GM19395 (cell line): ENCODE measurements at regions not wholly inside any gene's neighbourhood (a gene's known extent, or its start where the extent isn't known, plus 50 kb on each side); places are given as distances from the start of the nearest gene placed in this dataset.

Experiments used
- ATAC-seq: cut with Tn5 transposase; IDR thresholded peaks from one replicate; pipeline ENCODE4 v1.9.1; 2021; ENCODE audit warnings: mild to moderate bottlenecking, moderate library complexity; ENCODE audit not compliant: unreplicated experiment

DNA sequence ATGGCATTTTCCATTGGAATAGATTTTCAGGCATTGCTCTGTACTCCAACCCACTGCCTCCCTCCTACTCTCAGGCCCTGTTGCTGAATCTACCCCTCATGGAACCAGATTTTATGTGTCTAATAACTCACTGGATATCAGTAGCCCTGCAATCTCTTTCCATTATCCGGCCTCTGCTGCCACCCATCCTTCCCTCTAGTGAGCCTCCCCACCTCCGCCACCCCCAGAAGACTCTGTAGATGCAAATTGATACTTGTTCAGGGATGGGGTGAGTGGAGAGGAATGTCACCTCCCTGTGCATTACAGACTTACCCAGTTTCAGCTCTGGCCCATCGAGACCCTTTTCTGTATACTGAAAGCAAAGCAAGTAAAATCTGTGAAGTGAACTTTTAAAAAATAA, 52.3 kb upstream of the PHYHIPL start:
- ATAC-seq = no peak

DNA sequence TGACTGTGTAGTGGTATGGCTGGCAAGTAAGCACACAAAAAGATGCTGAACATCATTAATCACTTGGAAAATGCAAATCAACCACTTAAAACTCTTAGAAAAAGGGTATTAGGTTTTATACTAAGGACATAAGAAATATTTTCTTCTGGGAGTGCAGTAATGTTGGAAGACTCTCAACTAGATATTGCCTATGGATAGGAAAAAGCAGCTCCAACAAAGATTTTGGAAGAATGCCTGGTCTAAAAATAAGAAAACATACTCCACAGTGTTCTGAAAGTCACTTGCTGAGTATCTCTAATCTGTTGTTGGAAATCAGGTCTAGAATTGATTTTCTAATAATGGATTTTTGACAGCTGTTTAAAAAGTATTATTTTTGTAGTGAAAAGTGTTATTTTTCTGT, 50.8 kb upstream of the PHYHIPL start:
- no peak for ATAC-seq

DNA sequence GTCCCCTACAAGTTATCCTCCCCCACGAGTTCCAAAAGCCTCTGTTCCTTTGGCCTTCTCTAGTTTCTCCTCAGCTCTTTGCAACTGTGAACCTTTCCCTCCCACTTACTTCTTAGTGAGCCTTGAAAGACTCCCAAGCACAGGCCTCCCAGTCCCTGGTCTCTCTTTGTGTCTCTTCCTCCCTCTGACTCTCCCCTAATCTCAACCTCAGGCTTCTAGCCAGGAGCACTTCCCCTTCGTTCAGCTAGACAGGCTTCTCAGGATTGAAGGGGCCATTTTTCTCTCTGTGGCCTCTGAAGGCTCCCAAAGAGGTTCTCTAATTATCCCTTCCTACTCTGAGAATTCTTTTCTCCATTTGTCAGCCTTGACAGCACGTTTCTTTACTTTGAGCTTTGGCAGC, 50.2 kb upstream of the PHYHIPL start:
- no peak for ATAC-seq
